ENCODE measurements at regions not wholly inside any gene's neighbourhood (a gene's known extent, or its start where the extent isn't known, plus 50 kb on each side); places are given as distances from the start of the nearest gene placed in this dataset.

DNA sequence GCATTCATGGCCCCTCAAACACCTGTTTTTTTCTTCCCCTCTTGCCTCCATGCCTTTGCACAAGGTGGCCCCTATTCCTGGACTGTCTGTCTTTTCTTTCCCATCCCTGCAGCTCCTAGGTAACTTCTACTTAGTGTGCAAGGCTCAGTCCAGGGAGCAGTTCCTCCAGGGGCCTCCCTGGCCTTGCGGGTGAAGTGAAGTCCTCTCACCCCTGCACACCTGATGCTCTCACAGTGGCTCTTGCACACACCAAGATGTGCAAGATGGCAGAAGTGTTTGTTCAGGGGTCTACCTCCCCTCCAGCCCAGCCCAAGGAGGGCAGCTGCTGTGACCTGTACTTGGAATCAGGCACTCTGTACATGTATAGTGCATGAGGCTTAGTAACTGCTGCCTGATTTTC lies 236.8 kb upstream of the HS6ST1 start:
- no peaks in the 10 kb centered on the region for H4K20me1 ChIP-seq (ENCODE audit: control insufficient read depth, extremely low read depth, insufficient read depth, low read length)
- no peak overlapping the region for H3K27ac ChIP-seq (ENCODE audit: control insufficient read depth, insufficient read depth, low read length)
- no peaks in the 10 kb centered on the region for H3K4me1 ChIP-seq (ENCODE audit: control insufficient read depth, extremely low read depth, insufficient read depth, low read length)
- no peaks in the 10 kb centered on the region for H3K9me1 ChIP-seq (ENCODE audit: control insufficient read depth, extremely low read depth, insufficient read depth, low read length)
- no peaks in the 10 kb centered on the region for H3K36me3 ChIP-seq (ENCODE audit: control insufficient read depth in 2 of 2, extremely low read depth in 1 of 2, insufficient read depth in 2 of 2, low read length in 2 of 2)
- H3K4me2 ChIP-seq (ENCODE audit: control insufficient read depth, extremely low read depth, insufficient read depth, low read depth, low read length), result no peak overlapping the region
- no peak for TF ChIP-seq EZH2 (IDR thresholded peaks at IDR 0.05; ENCODE audit: low read length)
- TF ChIP-seq, protein P1, sequence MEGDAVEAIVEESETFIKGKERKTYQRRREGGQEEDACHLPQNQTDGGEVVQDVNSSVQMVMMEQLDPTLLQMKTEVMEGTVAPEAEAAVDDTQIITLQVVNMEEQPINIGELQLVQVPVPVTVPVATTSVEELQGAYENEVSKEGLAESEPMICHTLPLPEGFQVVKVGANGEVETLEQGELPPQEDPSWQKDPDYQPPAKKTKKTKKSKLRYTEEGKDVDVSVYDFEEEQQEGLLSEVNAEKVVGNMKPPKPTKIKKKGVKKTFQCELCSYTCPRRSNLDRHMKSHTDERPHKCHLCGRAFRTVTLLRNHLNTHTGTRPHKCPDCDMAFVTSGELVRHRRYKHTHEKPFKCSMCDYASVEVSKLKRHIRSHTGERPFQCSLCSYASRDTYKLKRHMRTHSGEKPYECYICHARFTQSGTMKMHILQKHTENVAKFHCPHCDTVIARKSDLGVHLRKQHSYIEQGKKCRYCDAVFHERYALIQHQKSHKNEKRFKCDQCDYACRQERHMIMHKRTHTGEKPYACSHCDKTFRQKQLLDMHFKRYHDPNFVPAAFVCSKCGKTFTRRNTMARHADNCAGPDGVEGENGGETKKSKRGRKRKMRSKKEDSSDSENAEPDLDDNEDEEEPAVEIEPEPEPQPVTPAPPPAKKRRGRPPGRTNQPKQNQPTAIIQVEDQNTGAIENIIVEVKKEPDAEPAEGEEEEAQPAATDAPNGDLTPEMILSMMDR (optimal IDR thresholded peaks at IDR 0.05 in 1 of 3, IDR thresholded peaks at IDR 0.05 in 1 of 3, conservative IDR thresholded peaks at IDR 0.05 in 1 of 3; ENCODE audit: extremely low read depth in 1 of 3, insufficient read depth in 2 of 3, low read length in 3 of 3), result no peak
- no peak for FAIRE-seq
- no peak overlapping the region for H3K4me3 ChIP-seq (ENCODE audit: control insufficient read depth in 2 of 3, extremely low read depth in 1 of 3, insufficient read depth in 2 of 3, low read depth in 1 of 3, low read length in 3 of 3)
- H2AFZ ChIP-seq (ENCODE audit: control insufficient read depth, low read length), result no peak overlapping the region
- H3K9me3 ChIP-seq (ENCODE audit: control insufficient read depth, low read depth, low read length), result no peaks in the 10 kb centered on the region
- H3K9ac ChIP-seq (ENCODE audit: control insufficient read depth, extremely low read depth, insufficient read depth, low read length), result no peak overlapping the region
- H3K79me2 ChIP-seq (ENCODE audit: control insufficient read depth, insufficient read depth, low read length), result no peaks in the 10 kb centered on the region
- H3K27me3 ChIP-seq (ENCODE audit: control insufficient read depth, extremely low read depth, insufficient read depth, low read length), result peaks cover 4% of the 10 kb centered on the region
- no peak for DNase-seq (ENCODE audit: low read depth, low spot score)
- dilution Hi-C loops (cut with MboI; ENCODE audit: extremely low pct_ligation_motif_present, low sequenced_read_pairs), result no loop called here

DNA sequence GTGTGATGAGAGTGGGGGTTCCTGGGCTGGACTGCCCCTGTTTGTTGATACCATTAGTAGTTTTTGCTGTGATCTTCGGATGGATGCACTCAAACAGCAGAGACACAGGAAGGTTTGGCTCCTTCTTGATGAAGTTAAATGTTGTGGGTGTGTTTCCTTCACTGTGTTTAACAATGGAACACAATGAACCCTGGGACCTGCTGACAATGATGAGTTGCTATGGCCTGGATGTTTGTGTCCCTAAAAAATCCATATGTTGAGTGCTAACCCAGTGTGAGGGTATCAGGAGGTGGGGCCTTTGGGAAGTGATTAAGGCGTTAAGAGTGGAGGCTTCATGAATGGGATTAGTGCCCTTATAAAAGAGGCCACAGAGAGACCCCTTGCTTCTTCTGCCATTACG lies 237.4 kb upstream of the HS6ST1 start:
- H3K79me2 ChIP-seq (ENCODE audit: control insufficient read depth, insufficient read depth, low read length), result no peaks in the 10 kb centered on the region
- no peak overlapping the region for H2AFZ ChIP-seq (ENCODE audit: control insufficient read depth, low read length)
- TF ChIP-seq, protein P1 (optimal IDR thresholded peaks at IDR 0.05 in 1 of 3, IDR thresholded peaks at IDR 0.05 in 1 of 3, conservative IDR thresholded peaks at IDR 0.05 in 1 of 3; ENCODE audit: extremely low read depth in 1 of 3, insufficient read depth in 2 of 3, low read length in 3 of 3), result no peak
- TF ChIP-seq EZH2 (IDR thresholded peaks at IDR 0.05; ENCODE audit: low read length), result no peak
- DNase-seq (ENCODE audit: low read depth, low spot score) (no peak), FAIRE-seq (no peak)
- no peaks in the 10 kb centered on the region for H3K36me3 ChIP-seq (ENCODE audit: control insufficient read depth in 2 of 2, extremely low read depth in 1 of 2, insufficient read depth in 2 of 2, low read length in 2 of 2)
- no peaks in the 10 kb centered on the region for H3K9me1 ChIP-seq (ENCODE audit: control insufficient read depth, extremely low read depth, insufficient read depth, low read length)
- H3K4me1 ChIP-seq (ENCODE audit: control insufficient read depth, extremely low read depth, insufficient read depth, low read length), result no peaks in the 10 kb centered on the region
- H3K9me3 ChIP-seq (ENCODE audit: control insufficient read depth, low read depth, low read length), result no peaks in the 10 kb centered on the region
- H4K20me1 ChIP-seq (ENCODE audit: control insufficient read depth, extremely low read depth, insufficient read depth, low read length), result no peaks in the 10 kb centered on the region
- dilution Hi-C loops (cut with MboI; ENCODE audit: extremely low pct_ligation_motif_present, low sequenced_read_pairs), result no loop called here
- peaks cover 4% of the 10 kb centered on the region for H3K27me3 ChIP-seq (ENCODE audit: control insufficient read depth, extremely low read depth, insufficient read depth, low read length)
- no peak overlapping the region for H3K9ac ChIP-seq (ENCODE audit: control insufficient read depth, extremely low read depth, insufficient read depth, low read length)
- H3K4me3 ChIP-seq (ENCODE audit: control insufficient read depth in 2 of 3, extremely low read depth in 1 of 3, insufficient read depth in 2 of 3, low read depth in 1 of 3, low read length in 3 of 3), result no peak overlapping the region
- no peak overlapping the region for H3K4me2 ChIP-seq (ENCODE audit: control insufficient read depth, extremely low read depth, insufficient read depth, low read depth, low read length)
- H3K27ac ChIP-seq (ENCODE audit: control insufficient read depth, insufficient read depth, low read length), result no peak overlapping the region
